ENCODE measurements at regions not wholly inside any gene's neighbourhood (a gene's known extent, or its start where the extent isn't known, plus 50 kb on each side); places are given as distances from the start of the nearest gene placed in this dataset.

GRCh38 chr12:67517181-67517887, 131.2 kb upstream of the DYRK2 start:
- in situ Hi-C loops (cut with MboI; ENCODE audit: low sequenced_read_pairs): no loop called here

More at GRCh38 chr12:67517181-67517887, 131.2 kb upstream of the DYRK2 start:
- H2AK9ac ChIP-seq (replicated peaks; ENCODE audit: low read depth, low read length, poor library complexity): no peak overlapping the region
- H3K4me3 ChIP-seq (ENCODE audit: insufficient read depth, low read depth, low read length): no peak overlapping the region
- no peak overlapping the region for H3K4ac ChIP-seq (ENCODE audit: low read depth, low read length)
- POLR2A ChIA-PET (ENCODE audit: unreplicated experiment): no interaction called here
- no peak overlapping the region for H3K4me2 ChIP-seq (ENCODE audit: low read depth, low read length)
- intact Hi-C loops (cut with micrococcal nuclease): no loop called here
- no peak overlapping the region for H2BK5ac ChIP-seq (ENCODE audit: low read depth, low read length, poor library complexity, severe bottlenecking)
- no peaks in the 10 kb centered on the region for H4K20me1 ChIP-seq (ENCODE audit: insufficient read depth, low read length)
- no peak overlapping the region for H3K23ac ChIP-seq (ENCODE audit: low read depth, low read length)
- no peak overlapping the region for H4K5ac ChIP-seq (ENCODE audit: low read depth, low read length)
- H2BK20ac ChIP-seq (ENCODE audit: low read depth, low read length): no peak overlapping the region
- H2BK120ac ChIP-seq (ENCODE audit: low read depth, low read length): no peak overlapping the region
- H3K14ac ChIP-seq (replicated peaks; ENCODE audit: low read depth, low read length): no peak overlapping the region
- ATAC-seq (ENCODE audit: low read depth) (no peak), DNase-seq (no peak)
- no peaks in the 10 kb centered on the region for H3K36me3 ChIP-seq (ENCODE audit: control insufficient read depth, insufficient read depth, low read length)
- H3K9ac ChIP-seq (ENCODE audit: low read depth, low read length): no peak overlapping the region
- TF ChIP-seq CEBPB (IDR thresholded peaks at IDR 0.05; ENCODE audit: low read depth, low read length) (no peak), BHLHE40 (IDR thresholded peaks at IDR 0.05; ENCODE audit: low read depth, low read length) (no peak), FOS (IDR thresholded peaks at IDR 0.05; ENCODE audit: low read depth, low read length) (no peak), RFX5 (IDR thresholded peaks at IDR 0.05; ENCODE audit: low read depth, low read length) (no peak), MAFK (IDR thresholded peaks at IDR 0.05; ENCODE audit: low read depth, low read length) (no peak)
- H3K27ac ChIP-seq (ENCODE audit: insufficient read depth, low read length): no peak overlapping the region
- H2AFZ ChIP-seq (replicated peaks; ENCODE audit: low read length, poor library complexity): no peak overlapping the region
- 49% methylated on average over 3 of the region's 16 CpGs; no CpG with 5 or more reads in 1 of the 2 experiments for WGBS, 2 experiments (ENCODE audit: extremely low coverage in 2 of 2, insufficient read length in 1 of 2)
- no peak overlapping the region for H4K8ac ChIP-seq (ENCODE audit: low read depth in 2 of 2, low read length in 2 of 2)
- no peak overlapping the region for H4K91ac ChIP-seq (ENCODE audit: insufficient read depth, low read depth, low read length)
- H3K79me1 ChIP-seq (ENCODE audit: low read depth in 1 of 2, low read length in 2 of 2): no peaks in the 10 kb centered on the region
- no peak overlapping the region for H3K18ac ChIP-seq (ENCODE audit: low read depth, low read length)
- no peak overlapping the region for H2AK5ac ChIP-seq (ENCODE audit: low read depth, low read length)
- H3K27me3 ChIP-seq (ENCODE audit: control insufficient read depth, insufficient read depth, low read length): peaks cover 12% of the 10 kb centered on the region
- no peak overlapping the region for H3K56ac ChIP-seq (ENCODE audit: extremely low read depth, insufficient read depth, low read length)
- CTCF ChIA-PET: no interaction called here
- H3K9me1 ChIP-seq (ENCODE audit: insufficient read depth, low read length): no peaks in the 10 kb centered on the region
- no peaks in the 10 kb centered on the region for H3K9me3 ChIP-seq (ENCODE audit: control insufficient read depth, insufficient read depth, low read length)
- no peaks in the 10 kb centered on the region for H3K4me1 ChIP-seq (ENCODE audit: control insufficient read depth, insufficient read depth, low read length)
- no TSS peak for BruUV-seq (replicated peaks)
- H2BK15ac ChIP-seq (ENCODE audit: low read depth, low read length): no peak overlapping the region
- dilution Hi-C loops (cut with HindIII; ENCODE audit: low sequenced_read_pairs, unreplicated experiment): no loop called here
